ENCODE measurements at regions not wholly inside any gene's neighbourhood (a gene's known extent, or its start where the extent isn't known, plus 50 kb on each side); places are given as distances from the start of the nearest gene placed in this dataset.

DNA sequence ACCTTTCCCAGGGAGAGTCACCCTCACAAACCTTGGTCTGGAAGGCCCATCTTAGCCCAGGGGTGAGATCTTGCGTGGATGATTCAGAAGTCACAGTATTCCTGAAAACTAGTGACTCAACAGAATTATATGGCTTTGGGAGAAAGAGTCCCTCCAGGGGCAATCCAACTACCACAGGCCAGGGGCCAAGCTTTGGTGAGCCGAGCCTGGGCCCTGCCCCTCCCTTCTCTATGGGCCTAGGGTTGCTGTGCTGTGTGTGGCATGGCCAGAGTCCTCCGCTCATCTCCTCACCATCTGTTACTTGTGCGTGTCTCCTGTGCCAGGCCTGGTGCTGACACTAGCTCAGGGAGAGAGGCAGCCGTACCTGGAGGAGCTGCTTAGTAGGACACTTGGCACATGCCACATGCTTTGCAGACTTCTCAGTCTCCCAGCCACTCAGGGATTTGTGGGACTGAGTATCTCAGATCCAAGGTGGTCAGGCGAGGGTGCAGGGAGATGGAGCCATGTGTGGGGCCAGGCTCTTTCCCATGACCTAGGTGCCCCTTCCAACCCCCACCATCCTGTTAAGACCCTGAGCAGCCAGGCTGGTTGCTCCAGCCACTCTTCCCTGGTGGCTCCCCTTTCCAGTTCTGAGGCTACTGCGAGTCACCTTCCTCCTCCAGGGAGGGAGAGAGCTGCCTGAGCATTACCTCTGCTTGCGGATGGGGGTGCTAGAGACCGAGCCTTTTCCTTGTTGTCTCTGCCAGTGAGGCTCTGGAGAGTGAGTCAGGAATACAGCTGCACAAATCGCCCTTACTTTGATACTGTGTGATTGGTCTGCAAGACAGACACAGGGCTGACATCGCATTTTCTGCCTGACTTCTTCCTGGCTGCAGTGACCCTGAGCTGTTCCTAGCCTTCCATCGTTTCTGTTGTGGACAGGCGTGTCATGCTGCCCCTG, 94.1 kb downstream of the SLC25A47 start:
- TF ChIP-seq, protein P1, sequence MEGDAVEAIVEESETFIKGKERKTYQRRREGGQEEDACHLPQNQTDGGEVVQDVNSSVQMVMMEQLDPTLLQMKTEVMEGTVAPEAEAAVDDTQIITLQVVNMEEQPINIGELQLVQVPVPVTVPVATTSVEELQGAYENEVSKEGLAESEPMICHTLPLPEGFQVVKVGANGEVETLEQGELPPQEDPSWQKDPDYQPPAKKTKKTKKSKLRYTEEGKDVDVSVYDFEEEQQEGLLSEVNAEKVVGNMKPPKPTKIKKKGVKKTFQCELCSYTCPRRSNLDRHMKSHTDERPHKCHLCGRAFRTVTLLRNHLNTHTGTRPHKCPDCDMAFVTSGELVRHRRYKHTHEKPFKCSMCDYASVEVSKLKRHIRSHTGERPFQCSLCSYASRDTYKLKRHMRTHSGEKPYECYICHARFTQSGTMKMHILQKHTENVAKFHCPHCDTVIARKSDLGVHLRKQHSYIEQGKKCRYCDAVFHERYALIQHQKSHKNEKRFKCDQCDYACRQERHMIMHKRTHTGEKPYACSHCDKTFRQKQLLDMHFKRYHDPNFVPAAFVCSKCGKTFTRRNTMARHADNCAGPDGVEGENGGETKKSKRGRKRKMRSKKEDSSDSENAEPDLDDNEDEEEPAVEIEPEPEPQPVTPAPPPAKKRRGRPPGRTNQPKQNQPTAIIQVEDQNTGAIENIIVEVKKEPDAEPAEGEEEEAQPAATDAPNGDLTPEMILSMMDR (conservative IDR thresholded peaks at IDR 0.05) = peak; percentile 75
- TF ChIP-seq EZH2 (IDR thresholded peaks at IDR 0.05; ENCODE audit: low read depth) = no peak
